ENCODE measurements at regions not wholly inside any gene's neighbourhood (a gene's known extent, or its start where the extent isn't known, plus 50 kb on each side); places are given as distances from the start of the nearest gene placed in this dataset.

GRCh38 chr12:46930101-46930500, 104.3 kb upstream of the SLC38A4 start:
- ChIA-PET POLR2A (no interaction called here), CTCF (no interaction called here)
- H3K27me3 Mint-ChIP-seq (ENCODE audit: low read depth), result no peaks in the 10 kb centered on the region; the same call in 1 of the 2 replicates
- TF ChIP-seq ARID4B (CRISPR knock-in tag; IDR thresholded peaks at IDR 0.05; ENCODE audit: borderline replicate concordance) (no peak), TEAD1 (CRISPR knock-in tag; IDR thresholded peaks at IDR 0.05) (no peak), GRHL2 (CRISPR knock-in tag; IDR thresholded peaks at IDR 0.05; ENCODE audit: insufficient replicate concordance, severe bottlenecking) (no peak), ATF1 (CRISPR knock-in tag; IDR thresholded peaks at IDR 0.05) (no peak), FOXP4 (CRISPR knock-in tag; IDR thresholded peaks at IDR 0.05) (no peak), ELF4 (CRISPR knock-in tag; IDR thresholded peaks at IDR 0.05; ENCODE audit: low read depth) (no peak), ETV6 (CRISPR knock-in tag; IDR thresholded peaks at IDR 0.05) (no peak), PREB (CRISPR knock-in tag; IDR thresholded peaks at IDR 0.05; ENCODE audit: borderline replicate concordance) (no peak), ZMAT4 (CRISPR knock-in tag; IDR thresholded peaks at IDR 0.05) (no peak), CREB1 (CRISPR knock-in tag; IDR thresholded peaks at IDR 0.05) (no peak), GABPB1 (CRISPR knock-in tag; IDR thresholded peaks at IDR 0.05) (no peak), FOXJ3 (CRISPR knock-in tag; IDR thresholded peaks at IDR 0.05; ENCODE audit: borderline replicate concordance) (no peak)
- TF ChIP-seq, protein P1, sequence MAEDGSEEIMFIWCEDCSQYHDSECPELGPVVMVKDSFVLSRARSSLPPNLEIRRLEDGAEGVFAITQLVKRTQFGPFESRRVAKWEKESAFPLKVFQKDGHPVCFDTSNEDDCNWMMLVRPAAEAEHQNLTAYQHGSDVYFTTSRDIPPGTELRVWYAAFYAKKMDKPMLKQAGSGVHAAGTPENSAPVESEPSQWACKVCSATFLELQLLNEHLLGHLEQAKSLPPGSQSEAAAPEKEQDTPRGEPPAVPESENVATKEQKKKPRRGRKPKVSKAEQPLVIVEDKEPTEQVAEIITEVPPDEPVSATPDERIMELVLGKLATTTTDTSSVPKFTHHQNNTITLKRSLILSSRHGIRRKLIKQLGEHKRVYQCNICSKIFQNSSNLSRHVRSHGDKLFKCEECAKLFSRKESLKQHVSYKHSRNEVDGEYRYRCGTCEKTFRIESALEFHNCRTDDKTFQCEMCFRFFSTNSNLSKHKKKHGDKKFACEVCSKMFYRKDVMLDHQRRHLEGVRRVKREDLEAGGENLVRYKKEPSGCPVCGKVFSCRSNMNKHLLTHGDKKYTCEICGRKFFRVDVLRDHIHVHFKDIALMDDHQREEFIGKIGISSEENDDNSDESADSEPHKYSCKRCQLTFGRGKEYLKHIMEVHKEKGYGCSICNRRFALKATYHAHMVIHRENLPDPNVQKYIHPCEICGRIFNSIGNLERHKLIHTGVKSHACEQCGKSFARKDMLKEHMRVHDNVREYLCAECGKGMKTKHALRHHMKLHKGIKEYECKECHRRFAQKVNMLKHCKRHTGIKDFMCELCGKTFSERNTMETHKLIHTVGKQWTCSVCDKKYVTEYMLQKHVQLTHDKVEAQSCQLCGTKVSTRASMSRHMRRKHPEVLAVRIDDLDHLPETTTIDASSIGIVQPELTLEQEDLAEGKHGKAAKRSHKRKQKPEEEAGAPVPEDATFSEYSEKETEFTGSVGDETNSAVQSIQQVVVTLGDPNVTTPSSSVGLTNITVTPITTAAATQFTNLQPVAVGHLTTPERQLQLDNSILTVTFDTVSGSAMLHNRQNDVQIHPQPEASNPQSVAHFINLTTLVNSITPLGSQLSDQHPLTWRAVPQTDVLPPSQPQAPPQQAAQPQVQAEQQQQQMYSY (CRISPR knock-in tag; IDR thresholded peaks at IDR 0.05), result no peak
- TF ChIP-seq, protein P2, sequence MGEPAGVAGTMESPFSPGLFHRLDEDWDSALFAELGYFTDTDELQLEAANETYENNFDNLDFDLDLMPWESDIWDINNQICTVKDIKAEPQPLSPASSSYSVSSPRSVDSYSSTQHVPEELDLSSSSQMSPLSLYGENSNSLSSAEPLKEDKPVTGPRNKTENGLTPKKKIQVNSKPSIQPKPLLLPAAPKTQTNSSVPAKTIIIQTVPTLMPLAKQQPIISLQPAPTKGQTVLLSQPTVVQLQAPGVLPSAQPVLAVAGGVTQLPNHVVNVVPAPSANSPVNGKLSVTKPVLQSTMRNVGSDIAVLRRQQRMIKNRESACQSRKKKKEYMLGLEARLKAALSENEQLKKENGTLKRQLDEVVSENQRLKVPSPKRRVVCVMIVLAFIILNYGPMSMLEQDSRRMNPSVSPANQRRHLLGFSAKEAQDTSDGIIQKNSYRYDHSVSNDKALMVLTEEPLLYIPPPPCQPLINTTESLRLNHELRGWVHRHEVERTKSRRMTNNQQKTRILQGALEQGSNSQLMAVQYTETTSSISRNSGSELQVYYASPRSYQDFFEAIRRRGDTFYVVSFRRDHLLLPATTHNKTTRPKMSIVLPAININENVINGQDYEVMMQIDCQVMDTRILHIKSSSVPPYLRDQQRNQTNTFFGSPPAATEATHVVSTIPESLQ (CRISPR knock-in tag; IDR thresholded peaks at IDR 0.05), result no peak
- TF ChIP-seq, protein P3, sequence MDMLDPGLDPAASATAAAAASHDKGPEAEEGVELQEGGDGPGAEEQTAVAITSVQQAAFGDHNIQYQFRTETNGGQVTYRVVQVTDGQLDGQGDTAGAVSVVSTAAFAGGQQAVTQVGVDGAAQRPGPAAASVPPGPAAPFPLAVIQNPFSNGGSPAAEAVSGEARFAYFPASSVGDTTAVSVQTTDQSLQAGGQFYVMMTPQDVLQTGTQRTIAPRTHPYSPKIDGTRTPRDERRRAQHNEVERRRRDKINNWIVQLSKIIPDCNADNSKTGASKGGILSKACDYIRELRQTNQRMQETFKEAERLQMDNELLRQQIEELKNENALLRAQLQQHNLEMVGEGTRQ (CRISPR knock-in tag; IDR thresholded peaks at IDR 0.05), result no peak
- TF ChIP-seq, protein P4, sequence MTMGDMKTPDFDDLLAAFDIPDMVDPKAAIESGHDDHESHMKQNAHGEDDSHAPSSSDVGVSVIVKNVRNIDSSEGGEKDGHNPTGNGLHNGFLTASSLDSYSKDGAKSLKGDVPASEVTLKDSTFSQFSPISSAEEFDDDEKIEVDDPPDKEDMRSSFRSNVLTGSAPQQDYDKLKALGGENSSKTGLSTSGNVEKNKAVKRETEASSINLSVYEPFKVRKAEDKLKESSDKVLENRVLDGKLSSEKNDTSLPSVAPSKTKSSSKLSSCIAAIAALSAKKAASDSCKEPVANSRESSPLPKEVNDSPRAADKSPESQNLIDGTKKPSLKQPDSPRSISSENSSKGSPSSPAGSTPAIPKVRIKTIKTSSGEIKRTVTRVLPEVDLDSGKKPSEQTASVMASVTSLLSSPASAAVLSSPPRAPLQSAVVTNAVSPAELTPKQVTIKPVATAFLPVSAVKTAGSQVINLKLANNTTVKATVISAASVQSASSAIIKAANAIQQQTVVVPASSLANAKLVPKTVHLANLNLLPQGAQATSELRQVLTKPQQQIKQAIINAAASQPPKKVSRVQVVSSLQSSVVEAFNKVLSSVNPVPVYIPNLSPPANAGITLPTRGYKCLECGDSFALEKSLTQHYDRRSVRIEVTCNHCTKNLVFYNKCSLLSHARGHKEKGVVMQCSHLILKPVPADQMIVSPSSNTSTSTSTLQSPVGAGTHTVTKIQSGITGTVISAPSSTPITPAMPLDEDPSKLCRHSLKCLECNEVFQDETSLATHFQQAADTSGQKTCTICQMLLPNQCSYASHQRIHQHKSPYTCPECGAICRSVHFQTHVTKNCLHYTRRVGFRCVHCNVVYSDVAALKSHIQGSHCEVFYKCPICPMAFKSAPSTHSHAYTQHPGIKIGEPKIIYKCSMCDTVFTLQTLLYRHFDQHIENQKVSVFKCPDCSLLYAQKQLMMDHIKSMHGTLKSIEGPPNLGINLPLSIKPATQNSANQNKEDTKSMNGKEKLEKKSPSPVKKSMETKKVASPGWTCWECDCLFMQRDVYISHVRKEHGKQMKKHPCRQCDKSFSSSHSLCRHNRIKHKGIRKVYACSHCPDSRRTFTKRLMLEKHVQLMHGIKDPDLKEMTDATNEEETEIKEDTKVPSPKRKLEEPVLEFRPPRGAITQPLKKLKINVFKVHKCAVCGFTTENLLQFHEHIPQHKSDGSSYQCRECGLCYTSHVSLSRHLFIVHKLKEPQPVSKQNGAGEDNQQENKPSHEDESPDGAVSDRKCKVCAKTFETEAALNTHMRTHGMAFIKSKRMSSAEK (CRISPR knock-in tag; IDR thresholded peaks at IDR 0.05; ENCODE audit: borderline replicate concordance), result no peak
- TF ChIP-seq, protein P5, sequence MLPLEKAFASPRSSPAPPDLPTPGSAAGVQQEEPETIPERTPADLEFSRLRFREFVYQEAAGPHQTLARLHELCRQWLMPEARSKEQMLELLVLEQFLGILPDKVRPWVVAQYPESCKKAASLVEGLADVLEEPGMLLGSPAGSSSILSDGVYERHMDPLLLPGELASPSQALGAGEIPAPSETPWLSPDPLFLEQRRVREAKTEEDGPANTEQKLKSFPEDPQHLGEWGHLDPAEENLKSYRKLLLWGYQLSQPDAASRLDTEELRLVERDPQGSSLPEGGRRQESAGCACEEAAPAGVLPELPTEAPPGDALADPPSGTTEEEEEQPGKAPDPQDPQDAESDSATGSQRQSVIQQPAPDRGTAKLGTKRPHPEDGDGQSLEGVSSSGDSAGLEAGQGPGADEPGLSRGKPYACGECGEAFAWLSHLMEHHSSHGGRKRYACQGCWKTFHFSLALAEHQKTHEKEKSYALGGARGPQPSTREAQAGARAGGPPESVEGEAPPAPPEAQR (CRISPR knock-in tag; IDR thresholded peaks at IDR 0.05), result no peak

More at GRCh38 chr12:46930101-46930500, 104.3 kb upstream of the SLC38A4 start:
- no peak overlapping the region for H3K4me3 Mint-ChIP-seq
- DNase-seq (ENCODE audit: low spot score), result no peak
- no peaks in the 10 kb centered on the region for H3K4me1 Mint-ChIP-seq
- no peak for ATAC-seq
- no peak overlapping the region for H3K27ac Mint-ChIP-seq
- H3K9me3 Mint-ChIP-seq, result peaks cover 16% of the 10 kb centered on the region
- peaks cover 7% of the 10 kb centered on the region for H3K36me3 Mint-ChIP-seq

Measured in WTC11 (cell line).